ENCODE measurements at regions not wholly inside any gene's neighbourhood (a gene's known extent, or its start where the extent isn't known, plus 50 kb on each side); places are given as distances from the start of the nearest gene placed in this dataset.

DNA sequence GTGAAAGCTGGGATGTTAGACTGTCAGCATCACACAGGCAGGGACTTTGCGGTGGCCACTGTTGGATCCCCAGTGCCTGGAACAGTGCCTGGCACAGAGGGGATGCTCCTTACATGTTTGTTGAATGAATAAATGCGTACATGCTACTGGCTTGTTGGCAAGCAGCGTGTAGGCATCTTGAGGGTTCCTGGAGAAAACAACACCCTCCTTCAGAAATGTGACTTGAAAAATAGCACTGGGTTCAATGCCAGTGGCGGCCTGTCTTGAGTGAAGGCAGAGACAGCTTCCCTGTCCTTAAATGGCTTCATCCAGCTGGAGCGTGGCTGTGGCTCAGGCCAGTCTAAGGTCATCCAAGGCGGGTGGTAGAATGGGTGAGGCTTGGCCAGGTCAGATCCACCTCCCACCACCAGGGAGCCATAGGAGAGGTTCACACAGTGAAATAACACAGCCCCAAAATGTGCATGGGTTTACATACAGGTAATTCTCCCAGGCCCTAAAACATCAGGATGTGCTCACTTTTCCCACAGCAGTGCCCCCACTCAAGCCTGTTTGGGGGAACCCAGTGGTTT, 171.4 kb downstream of the PHETA1 start:
- peaks cover 32% of the 10 kb centered on the region for H3K27me3 ChIP-seq
- no peaks in the 10 kb centered on the region for H3K4me1 ChIP-seq
- DNase-seq (no peak), ATAC-seq (no peak)
- H3K36me3 ChIP-seq = no peaks in the 10 kb centered on the region
- TF ChIP-seq, protein P1, sequence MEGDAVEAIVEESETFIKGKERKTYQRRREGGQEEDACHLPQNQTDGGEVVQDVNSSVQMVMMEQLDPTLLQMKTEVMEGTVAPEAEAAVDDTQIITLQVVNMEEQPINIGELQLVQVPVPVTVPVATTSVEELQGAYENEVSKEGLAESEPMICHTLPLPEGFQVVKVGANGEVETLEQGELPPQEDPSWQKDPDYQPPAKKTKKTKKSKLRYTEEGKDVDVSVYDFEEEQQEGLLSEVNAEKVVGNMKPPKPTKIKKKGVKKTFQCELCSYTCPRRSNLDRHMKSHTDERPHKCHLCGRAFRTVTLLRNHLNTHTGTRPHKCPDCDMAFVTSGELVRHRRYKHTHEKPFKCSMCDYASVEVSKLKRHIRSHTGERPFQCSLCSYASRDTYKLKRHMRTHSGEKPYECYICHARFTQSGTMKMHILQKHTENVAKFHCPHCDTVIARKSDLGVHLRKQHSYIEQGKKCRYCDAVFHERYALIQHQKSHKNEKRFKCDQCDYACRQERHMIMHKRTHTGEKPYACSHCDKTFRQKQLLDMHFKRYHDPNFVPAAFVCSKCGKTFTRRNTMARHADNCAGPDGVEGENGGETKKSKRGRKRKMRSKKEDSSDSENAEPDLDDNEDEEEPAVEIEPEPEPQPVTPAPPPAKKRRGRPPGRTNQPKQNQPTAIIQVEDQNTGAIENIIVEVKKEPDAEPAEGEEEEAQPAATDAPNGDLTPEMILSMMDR (IDR thresholded peaks at IDR 0.05) = no peak
- no peak overlapping the region for H3K27ac ChIP-seq
- intact Hi-C loops (cut with DNase I) = no loop called here
- H3K9me3 ChIP-seq = no peaks in the 10 kb centered on the region
- no peak overlapping the region for H3K4me3 ChIP-seq

DNA sequence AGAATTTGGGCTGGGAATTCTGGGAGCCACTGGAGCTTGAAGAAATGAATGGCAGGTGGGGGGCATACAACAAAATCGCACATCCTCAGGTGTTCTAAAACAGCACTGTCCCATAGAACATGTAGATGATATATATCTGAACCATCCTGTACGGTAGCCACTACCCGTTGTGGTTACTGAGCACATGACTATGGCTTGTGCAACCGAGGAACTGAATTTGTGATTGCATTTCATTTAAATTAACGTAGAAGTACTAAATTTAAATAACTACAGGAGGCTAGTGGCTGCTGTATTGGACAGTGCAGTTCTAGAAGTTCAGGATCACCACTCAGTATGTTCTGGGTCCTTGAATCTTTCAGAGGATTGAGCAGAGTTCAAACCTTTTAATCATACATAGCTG, 172.4 kb downstream of the PHETA1 start:
- H3K27ac ChIP-seq = no peak overlapping the region
- intact Hi-C loops (cut with DNase I) = no loop called here
- H3K36me3 ChIP-seq = no peaks in the 10 kb centered on the region
- ATAC-seq (peak; percentile 46), DNase-seq (no peak)
- no peaks in the 10 kb centered on the region for H3K4me1 ChIP-seq
- TF ChIP-seq, protein P1 (IDR thresholded peaks at IDR 0.05) = no peak
- no peaks in the 10 kb centered on the region for H3K9me3 ChIP-seq
- no peak overlapping the region for H3K4me3 ChIP-seq
- peaks cover 27% of the 10 kb centered on the region for H3K27me3 ChIP-seq

- intact Hi-C loops (cut with DNase I) = no loop called here
- H3K36me3 ChIP-seq = no peaks in the 10 kb centered on the region
- no peak overlapping the region for H3K27ac ChIP-seq
- DNase-seq (no peak), ATAC-seq (no peak)
- H3K4me3 ChIP-seq = no peak overlapping the region
- H3K27me3 ChIP-seq = peaks cover 20% of the 10 kb centered on the region
- no peaks in the 10 kb centered on the region for H3K4me1 ChIP-seq
- H3K9me3 ChIP-seq = no peaks in the 10 kb centered on the region
- TF ChIP-seq, protein P1 (IDR thresholded peaks at IDR 0.05) = no peak
These were observed 173.6 kb downstream of the PHETA1 start for GRCh38 chr12:111195316-111195715.

DNA sequence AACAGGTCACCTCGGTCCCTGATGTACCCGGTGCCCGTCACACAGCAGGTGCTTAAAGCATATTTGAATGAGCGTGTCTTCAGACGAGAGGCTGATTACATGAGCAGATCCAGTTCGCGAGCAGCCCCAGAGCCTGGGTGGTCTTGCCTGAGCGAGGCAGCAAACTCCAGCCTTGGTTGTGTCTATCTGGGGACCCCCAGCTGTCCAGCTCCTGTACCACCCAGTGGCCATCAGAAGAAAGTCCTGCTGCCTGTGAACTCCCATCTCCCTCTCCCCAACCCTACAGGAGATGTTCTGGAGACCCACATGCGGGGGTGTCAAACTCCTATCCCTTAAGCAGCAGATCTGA, 174.2 kb downstream of the PHETA1 start:
- Histone ChIP-seq H3K9me3 (no peaks in the 10 kb centered on the region), H3K4me1 (no peaks in the 10 kb centered on the region), H3K27ac (no peak overlapping the region), H3K27me3 (peaks cover 20% of the 10 kb centered on the region), H3K36me3 (no peaks in the 10 kb centered on the region), H3K4me3 (no peak overlapping the region)
- TF ChIP-seq, protein P1 (IDR thresholded peaks at IDR 0.05) = no peak
- ATAC-seq (no peak), DNase-seq (no peak)
- intact Hi-C loops (cut with DNase I) = no loop called here

GRCh38 chr12:111193977-111194702, 174.8 kb downstream of the PHETA1 start:
- intact Hi-C loops (cut with DNase I) = no loop called here
- no peak overlapping the region for H3K27ac ChIP-seq
- ATAC-seq = no peak
- H3K9me3 ChIP-seq = no peaks in the 10 kb centered on the region
- TF ChIP-seq, protein P1 (IDR thresholded peaks at IDR 0.05) = no peak
- H3K27me3 ChIP-seq = peaks cover 20% of the 10 kb centered on the region
- H3K36me3 ChIP-seq = no peaks in the 10 kb centered on the region
- DNase-seq = no peak
- no peak overlapping the region for H3K4me3 ChIP-seq
- no peaks in the 10 kb centered on the region for H3K4me1 ChIP-seq

Data from upper lobe of right lung (tissue), 1 donor.